Effector memory CD4-positive, alpha-beta T cell (primary cell): ENCODE measurements at regions not wholly inside any gene's neighbourhood (a gene's known extent, or its start where the extent isn't known, plus 50 kb on each side); places are given as distances from the start of the nearest gene placed in this dataset.

Experiments
- DNase-seq, 3 donors: peaks; one replicate each; pipeline ENCODE4 v3.0.0-alpha.2; 2020
- H3K27ac ChIP-seq: 2 replicates; pipeline ENCODE4 v1.7.0; 2013; ENCODE audit warnings: mild to moderate bottlenecking, low read length, moderate library complexity; ENCODE audit not compliant: insufficient read depth, poor library complexity, severe bottlenecking
- H3K27me3 ChIP-seq: replicated peaks from 2 replicates; pipeline ENCODE4 v1.7.0; 2013; ENCODE audit warnings: mild to moderate bottlenecking, low read length; ENCODE audit not compliant: insufficient read depth, control insufficient read depth, poor library complexity, severe bottlenecking
- H3K36me3 ChIP-seq: 2 replicates; pipeline ENCODE4 v1.7.0; 2013; ENCODE audit warnings: mild to moderate bottlenecking, low read length, moderate library complexity; ENCODE audit not compliant: control insufficient read depth, insufficient read depth
- H3K4me1 ChIP-seq: 2 replicates; pipeline ENCODE4 v1.7.0; 2013; ENCODE audit warnings: low read length, mild to moderate bottlenecking; ENCODE audit not compliant: control insufficient read depth, insufficient read depth, poor library complexity, severe bottlenecking
- H3K4me3 ChIP-seq: 2 replicates; pipeline ENCODE4 v1.7.0; 2013; ENCODE audit warnings: low read length, low read depth, mild to moderate bottlenecking; ENCODE audit not compliant: insufficient read depth, poor library complexity, severe bottlenecking
- H3K9me3 ChIP-seq: 2 replicates; pipeline ENCODE4 v1.7.0; 2013; ENCODE audit warnings: mild to moderate bottlenecking, low read length, moderate library complexity; ENCODE audit not compliant: control insufficient read depth

DNA sequence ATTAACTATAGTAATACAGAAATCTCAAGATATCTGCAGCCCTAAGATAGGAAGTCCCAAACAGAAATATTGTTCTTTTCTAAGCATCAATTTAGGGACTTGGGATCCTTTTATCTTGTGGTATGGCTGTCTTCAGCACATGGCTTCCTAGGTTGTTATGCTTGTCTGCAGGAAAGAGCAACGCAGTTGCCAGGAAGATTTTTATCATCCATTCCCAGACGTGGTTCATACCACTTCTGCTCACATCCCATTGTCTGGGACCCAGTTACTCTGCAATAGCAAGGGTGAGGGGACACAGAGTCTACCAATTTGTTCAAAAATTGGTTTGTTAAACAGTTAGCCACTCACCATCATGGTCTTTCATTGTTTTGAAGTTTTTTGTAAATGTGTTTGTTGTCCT, 85.6 kb upstream of the RXFP2 start:
- H3K27me3 ChIP-seq, result no peaks in the 10 kb centered on the region
- no peaks in the 10 kb centered on the region for H3K36me3 ChIP-seq
- H3K9me3 ChIP-seq, result no peaks in the 10 kb centered on the region
- no peak overlapping the region for H3K4me3 ChIP-seq
- no peak for DNase-seq
- H3K4me1 ChIP-seq, result no peaks in the 10 kb centered on the region
- no peak overlapping the region for H3K27ac ChIP-seq

DNA sequence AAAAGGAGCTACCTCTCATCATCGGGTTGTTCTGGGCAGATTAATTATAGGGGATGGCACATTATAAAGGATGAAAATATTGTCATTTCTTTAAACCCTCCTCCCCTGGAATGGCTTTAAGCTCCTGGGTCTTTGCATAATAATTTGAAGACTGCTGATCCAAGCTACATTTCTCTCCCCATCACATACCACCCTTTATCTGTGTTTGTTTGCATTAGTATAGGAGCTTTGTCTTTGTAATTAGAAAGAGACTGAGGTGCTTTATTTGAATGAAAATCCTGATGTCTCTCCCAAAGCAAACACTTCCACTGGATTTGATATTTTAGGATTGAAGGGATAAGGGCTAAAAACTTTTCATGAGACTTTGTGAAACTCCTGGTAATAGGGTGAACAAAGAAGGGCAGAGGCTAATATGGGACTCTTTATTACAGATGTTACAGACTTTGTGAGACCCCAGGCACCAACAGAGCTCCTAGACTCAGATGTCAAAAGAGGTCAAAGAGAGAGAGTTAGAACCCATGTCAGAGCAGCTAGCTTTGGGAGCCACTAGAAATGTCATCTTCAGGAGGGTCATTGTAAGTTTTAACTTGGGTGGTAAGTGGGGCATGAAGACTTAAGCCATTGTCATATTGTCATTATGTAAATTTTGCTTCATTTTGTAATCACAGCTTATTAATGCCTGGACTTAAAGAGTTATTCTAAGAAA, 75.3 kb upstream of the RXFP2 start:
- Histone ChIP-seq H3K9me3 (no peaks in the 10 kb centered on the region), H3K4me3 (no peak overlapping the region), H3K36me3 (no peaks in the 10 kb centered on the region), H3K27ac (no peak overlapping the region), H3K27me3 (no peaks in the 10 kb centered on the region), H3K4me1 (no peaks in the 10 kb centered on the region)
- no peak for DNase-seq

DNA sequence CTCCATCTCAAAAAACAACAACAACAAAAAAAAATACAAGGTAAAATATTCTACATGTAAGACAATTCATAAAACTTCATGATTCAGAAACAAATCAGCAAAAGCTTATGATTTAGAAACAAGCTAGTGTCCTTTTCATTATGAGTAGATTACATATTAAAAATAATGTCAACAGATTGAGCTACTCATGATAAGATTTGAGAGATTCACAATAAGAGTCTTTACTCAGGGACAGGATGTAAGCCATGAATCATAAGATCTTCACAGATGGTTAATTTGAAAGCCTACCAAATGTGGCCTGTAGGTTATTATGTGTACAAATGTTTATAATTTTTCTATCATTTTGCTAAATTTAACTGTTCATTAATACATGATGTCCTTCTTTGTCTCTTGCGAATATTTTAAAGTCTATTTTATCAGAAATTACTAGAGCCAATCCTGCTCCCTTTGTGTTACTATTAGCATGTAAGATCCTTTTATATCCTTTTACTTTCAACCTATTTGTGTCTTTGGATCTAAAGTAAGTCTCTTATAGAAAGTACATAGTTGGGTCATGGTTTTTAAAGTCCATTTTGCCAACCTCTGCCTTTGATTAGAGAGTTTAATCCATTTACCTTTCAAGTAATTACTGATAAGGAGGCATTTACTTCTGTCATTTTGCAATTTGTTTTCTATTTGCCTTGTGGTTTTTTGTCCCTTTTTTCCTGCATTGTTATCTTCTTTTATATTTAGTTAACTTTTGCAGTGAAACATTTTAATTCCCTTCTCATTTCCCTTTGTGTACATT, 68.3 kb upstream of the RXFP2 start:
- Histone ChIP-seq H3K4me1 (no peaks in the 10 kb centered on the region), H3K27me3 (no peaks in the 10 kb centered on the region), H3K4me3 (no peak overlapping the region), H3K36me3 (no peaks in the 10 kb centered on the region), H3K27ac (no peak overlapping the region), H3K9me3 (no peaks in the 10 kb centered on the region)
- DNase-seq, result no peak

DNA sequence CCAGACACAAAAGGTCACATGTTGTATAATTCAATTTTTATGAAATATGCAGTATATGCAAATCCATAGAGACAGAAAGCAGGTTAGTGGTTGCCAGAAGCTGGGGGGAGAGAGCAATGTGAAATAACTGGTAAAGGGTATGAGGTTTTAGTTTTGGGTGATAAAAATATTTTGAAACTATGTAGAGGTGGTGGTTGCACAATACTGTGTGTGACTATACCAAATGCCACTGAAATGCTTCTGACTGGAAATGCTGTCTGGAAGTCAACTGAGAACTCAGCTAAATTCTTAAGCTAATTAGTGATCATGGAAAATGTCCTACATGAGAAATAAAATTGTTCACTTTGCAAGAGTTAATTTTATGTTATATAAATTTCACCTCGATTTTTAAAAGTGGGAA, 65.3 kb upstream of the RXFP2 start:
- DNase-seq, result no peak
- Histone ChIP-seq H3K4me1 (no peaks in the 10 kb centered on the region), H3K9me3 (no peaks in the 10 kb centered on the region), H3K27ac (no peak overlapping the region), H3K27me3 (no peaks in the 10 kb centered on the region), H3K4me3 (no peak overlapping the region), H3K36me3 (no peaks in the 10 kb centered on the region)

GRCh38 chr13:31675440-31675953, 63.8 kb upstream of the RXFP2 start:
- no peak overlapping the region for H3K27ac ChIP-seq
- no peaks in the 10 kb centered on the region for H3K4me1 ChIP-seq
- H3K4me3 ChIP-seq, result no peak overlapping the region
- no peaks in the 10 kb centered on the region for H3K27me3 ChIP-seq
- H3K9me3 ChIP-seq, result no peaks in the 10 kb centered on the region
- no peak for DNase-seq
- H3K36me3 ChIP-seq, result no peaks in the 10 kb centered on the region

DNA sequence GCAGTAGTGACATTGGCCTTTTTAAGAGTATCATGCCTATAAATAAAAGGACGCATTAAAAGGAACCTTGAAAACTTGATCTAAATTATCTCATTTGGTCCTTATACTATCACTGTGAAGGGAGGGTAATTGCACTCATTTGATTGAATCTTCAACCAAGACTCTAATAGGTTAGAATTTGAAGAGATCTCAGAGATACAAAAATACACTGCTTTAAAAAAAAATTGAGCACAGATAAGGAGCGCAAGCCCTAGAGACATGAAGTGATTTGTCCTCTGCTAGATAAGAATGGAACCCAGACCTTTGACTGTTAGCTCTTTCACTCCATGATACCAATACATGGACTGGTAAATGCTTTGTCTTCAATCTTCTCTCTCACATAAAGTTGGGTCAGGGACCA, 58.2 kb upstream of the RXFP2 start:
- no peak overlapping the region for H3K27ac ChIP-seq
- no peak for DNase-seq
- H3K27me3 ChIP-seq, result no peaks in the 10 kb centered on the region
- no peaks in the 10 kb centered on the region for H3K4me1 ChIP-seq
- no peaks in the 10 kb centered on the region for H3K9me3 ChIP-seq
- H3K36me3 ChIP-seq, result no peaks in the 10 kb centered on the region
- no peak overlapping the region for H3K4me3 ChIP-seq

DNA sequence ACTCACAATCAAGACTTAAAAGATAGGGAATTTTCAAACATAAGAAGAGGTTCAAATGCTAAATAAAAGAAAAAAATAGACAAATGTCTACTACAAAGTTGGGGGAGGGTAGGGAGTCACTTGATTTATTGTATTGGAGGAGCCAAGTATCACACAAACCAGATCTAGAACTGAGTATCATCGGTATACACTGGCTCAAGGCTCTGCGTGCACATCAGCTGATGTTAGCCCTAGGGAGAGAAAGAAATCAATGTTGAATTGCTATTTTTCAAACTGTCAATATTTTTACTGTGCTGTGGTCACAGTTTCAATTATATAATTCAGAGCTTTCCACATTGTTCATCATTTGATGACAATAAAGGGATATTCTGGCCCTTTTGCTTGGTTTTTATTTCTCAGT, 54.9 kb upstream of the RXFP2 start:
- no peaks in the 10 kb centered on the region for H3K36me3 ChIP-seq
- no peaks in the 10 kb centered on the region for H3K27me3 ChIP-seq
- no peak overlapping the region for H3K27ac ChIP-seq
- DNase-seq, result no peak
- H3K4me1 ChIP-seq, result no peaks in the 10 kb centered on the region
- no peaks in the 10 kb centered on the region for H3K9me3 ChIP-seq
- no peak overlapping the region for H3K4me3 ChIP-seq

GRCh38 chr13:31686670-31687425, 52.5 kb upstream of the RXFP2 start:
- H3K4me1 ChIP-seq, result no peaks in the 10 kb centered on the region
- H3K4me3 ChIP-seq, result no peak overlapping the region
- no peaks in the 10 kb centered on the region for H3K36me3 ChIP-seq
- H3K27me3 ChIP-seq, result no peaks in the 10 kb centered on the region
- no peaks in the 10 kb centered on the region for H3K9me3 ChIP-seq
- DNase-seq, result no peak
- H3K27ac ChIP-seq, result no peak overlapping the region
